LHCN-M2 (cell line): ENCODE measurements at regions not wholly inside any gene's neighbourhood (a gene's known extent, or its start where the extent isn't known, plus 50 kb on each side); places are given as distances from the start of the nearest gene placed in this dataset.
A peak's percentile ranks its signal among the peaks of the same experiment; 100 is the strongest.

Source experiments
- DNase-seq: peaks from one replicate; pipeline ENCODE4 v3.0.0-alpha.2; 2012; ENCODE audit warnings: low read depth

DNA sequence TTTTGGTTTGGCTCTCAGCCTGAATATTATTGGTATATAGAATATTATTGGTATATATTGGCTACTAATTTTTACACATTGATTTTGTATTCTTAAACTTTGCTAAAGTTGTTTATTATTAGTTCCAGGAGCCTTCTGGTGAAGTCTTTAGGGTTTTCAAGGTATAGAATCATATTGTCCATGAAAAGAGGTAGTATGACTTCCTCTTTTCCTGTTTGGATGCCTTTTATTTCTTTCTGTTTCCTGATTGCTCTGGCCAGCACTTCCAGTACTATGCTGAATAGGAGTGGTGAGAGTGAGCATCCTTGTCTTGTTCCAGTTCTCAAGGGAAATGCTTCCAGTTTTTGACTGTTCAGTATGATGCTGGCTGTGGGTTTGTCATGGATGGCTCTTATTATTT, 107.3 kb upstream of the LIPC start:
- no peak for DNase-seq

DNA sequence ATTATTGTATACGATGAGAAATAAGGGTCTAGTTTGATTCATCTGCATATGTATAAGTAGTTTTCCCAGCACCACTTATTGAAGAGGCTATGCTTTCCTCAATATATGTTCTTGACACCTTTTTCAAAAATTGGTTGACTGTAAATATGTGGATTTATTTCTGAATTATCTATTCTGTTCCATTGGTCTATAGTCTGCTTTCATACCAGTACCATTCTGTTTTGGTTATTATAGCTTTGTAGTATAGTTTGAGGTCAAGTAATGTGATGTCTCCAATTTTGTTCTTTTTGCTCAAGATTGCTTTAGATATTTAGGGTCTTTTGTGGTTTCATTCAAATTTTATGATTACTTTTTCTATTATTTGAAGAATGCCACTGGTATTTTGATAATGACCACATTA, 103.8 kb upstream of the LIPC start:
- DNase-seq = no peak

DNA sequence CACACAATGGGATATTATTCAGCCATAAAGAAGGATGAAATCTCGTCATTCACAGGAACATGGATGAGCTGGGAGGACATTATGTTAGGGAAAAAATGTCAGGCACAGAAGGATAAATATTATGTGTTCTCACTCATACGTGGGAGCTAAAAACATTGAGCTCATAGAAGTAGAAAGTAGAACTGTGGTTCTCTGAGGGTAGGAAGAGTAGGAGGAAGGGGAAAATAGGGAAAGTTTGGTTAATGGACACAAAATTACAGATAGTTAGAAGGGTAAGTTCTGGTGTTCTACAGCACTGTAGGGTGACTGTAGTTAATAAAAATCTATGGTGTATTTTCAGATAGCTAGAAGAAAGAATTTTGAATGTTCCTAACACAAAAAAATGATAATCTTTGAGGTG, 102.6 kb upstream of the LIPC start:
- DNase-seq = no peak

DNA sequence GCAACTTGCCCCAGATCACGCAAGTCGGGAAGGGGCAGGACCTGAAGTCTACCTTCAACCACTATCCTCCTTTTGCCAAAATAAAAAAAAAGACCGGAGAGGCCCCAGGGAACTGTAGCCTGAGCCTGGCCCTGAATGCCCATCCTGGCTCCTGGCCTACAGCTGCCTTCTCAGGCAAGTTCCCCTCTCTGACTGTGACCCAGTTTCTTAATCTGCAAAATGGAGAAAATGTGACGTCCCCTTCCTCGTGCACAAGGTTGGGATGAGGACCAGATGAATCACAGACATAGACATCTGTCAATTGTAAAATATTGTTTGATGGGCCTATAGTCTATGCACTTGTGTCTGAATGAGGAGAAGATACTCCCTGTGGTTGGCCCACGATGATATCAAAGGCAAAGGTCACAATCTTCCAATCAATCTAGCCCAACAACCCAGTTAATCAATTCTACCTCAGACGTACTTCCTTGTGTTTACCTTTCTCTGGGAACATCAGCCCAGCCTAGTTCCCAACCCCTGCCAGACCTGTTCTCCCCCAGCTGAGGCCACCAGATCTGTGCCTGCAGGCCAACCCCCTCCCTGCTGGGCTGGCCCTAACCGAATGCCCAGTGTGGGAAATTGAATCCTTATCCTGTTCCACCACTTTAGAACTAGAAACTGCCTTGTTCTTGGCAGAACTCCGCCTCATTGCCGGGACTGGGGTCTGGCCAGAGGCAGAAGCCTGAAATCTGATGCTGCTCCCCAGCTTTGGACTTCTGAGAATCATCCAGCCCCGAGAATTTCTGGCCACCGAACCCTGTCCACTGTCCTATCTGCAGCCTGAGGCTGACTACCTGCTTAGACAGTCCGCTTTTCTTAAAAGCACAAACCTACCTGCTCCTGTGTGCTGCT, 101.8 kb upstream of the LIPC start:
- no peak for DNase-seq

GRCh38 chr15:58330741-58331559, 100.8 kb upstream of the LIPC start:
- DNase-seq = no peak

DNA sequence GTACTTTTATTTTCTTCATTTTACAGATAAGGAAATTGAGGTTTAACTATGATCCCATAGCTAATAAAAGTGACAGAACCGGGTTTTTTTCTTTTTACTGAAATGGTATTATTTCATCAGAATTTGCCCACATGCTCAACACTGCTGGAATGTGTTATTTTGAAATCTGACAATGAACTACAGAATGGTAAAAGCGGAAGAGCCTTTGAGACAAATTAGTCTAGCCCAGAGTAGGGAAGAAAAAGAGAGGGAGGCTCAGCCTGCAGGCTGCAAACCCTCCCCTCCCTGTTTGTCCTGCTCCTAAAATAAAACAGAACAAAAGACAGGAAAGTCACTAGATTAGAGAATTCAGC, 100.3 kb upstream of the LIPC start:
- no peak for DNase-seq

DNA sequence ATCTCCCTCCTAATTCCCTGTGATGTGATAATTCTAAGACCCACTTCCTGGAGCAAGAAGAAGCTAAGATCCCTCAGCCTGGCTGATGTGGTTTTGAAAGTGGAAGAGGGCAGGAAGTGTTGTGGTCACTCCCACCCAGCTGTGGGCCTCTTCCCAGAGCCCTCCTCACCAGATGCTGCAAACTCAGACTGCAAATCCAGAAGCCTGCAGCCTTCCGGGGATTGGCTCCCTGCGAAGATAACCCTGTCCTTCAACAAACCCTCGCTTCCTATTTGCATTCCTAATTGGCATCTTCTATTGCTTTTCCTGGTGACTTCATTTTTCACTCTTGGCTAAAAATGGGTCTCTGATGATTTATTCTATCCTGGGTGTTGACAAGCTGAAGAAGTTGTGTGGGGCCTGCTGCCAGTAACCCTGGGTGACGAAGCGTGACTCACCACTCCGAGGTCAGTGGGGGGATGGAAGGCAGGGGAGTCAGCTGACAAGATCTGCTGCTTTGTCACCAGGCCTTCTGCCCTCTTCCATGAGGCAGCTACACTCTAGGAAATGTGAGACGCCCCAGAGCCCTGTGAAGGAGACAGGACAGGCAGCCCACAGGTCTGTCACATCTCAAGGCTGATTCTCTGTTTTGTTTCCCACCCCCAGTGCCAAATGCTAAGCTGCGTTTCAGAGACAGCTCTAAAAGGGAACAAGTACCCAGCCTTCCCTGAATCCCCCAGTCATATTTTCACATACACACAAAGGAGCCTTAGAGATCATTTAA, 99.7 kb upstream of the LIPC start:
- peak; percentile 100 for DNase-seq

DNA sequence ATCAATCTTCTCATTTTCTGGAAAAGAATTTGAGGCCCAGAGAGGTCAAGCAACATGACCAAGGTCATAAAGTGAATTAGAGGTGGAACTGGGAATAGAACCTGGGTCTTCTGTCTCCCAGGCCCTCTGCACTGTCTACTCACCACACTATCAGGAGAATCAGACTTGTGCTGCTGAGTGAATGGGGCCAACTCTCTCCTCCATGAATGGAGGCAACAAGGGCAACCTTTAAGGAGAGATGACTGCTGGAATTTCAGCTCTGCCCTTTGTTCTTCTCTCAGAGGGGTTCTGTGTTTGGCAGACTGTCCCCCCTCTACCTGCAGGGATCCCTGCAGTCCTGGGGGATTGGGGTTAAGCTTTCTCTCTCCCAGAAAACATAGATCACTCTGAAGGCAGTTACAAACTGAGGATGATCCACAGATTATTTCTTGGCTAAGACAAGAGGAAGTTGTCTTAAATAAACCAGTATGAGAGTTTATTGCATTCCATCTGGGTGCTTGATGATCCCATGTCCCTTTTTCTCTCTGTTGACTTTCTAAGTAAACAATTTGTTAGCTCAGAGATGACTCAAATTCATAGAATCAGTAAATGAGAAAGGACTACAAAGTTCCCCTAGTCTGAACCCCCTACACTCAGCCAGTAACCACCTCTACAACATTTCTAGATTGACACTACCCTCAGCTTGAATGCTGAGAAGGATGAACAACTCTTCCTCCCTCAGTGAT, 99.0 kb upstream of the LIPC start:
- DNase-seq = peak; percentile 65

DNA sequence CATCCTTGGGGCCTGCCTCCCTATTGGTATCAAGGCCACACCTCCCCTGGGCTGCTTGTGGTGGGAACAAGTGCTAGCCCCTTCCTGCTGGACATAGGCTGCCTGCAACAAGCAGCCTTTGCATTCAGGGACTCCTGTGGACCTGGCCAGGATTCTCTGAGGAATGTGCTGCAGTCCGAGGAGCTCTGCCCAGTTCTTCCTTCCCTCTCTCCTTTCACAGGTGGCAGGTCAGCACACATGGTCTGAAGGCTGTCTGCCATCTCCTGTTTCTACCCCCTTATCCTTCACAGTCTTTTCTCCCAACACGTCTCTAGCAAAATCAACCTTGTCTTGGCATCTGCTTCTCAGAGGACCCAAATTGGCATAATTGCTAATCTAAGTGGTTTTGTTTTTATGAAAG, 97.0 kb upstream of the LIPC start:
- no peak for DNase-seq

GRCh38 chr15:58336161-58336560, 95.6 kb upstream of the LIPC start:
- no peak for DNase-seq

GRCh38 chr15:58340176-58340575, 91.6 kb upstream of the LIPC start:
- peak; percentile 54 for DNase-seq

DNA sequence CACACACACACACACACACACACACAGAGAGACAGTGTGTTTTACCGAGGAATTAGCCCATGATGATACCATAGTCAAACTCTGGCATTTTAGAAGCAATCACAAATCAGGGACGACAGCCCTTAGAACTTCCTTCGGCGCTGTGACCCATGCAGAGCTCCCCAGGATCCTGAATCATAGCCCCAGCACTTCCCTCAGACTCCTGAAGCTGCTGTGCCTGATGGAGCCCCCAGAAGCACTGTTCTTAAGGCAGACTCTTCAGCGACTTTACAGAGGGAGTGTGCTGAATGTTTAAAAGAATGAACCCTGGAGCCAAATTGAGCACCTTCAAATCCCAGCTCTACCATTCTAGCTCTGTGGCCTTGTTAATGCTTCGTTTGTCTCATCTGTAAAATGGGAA, 89.3 kb upstream of the LIPC start:
- no peak for DNase-seq

DNA sequence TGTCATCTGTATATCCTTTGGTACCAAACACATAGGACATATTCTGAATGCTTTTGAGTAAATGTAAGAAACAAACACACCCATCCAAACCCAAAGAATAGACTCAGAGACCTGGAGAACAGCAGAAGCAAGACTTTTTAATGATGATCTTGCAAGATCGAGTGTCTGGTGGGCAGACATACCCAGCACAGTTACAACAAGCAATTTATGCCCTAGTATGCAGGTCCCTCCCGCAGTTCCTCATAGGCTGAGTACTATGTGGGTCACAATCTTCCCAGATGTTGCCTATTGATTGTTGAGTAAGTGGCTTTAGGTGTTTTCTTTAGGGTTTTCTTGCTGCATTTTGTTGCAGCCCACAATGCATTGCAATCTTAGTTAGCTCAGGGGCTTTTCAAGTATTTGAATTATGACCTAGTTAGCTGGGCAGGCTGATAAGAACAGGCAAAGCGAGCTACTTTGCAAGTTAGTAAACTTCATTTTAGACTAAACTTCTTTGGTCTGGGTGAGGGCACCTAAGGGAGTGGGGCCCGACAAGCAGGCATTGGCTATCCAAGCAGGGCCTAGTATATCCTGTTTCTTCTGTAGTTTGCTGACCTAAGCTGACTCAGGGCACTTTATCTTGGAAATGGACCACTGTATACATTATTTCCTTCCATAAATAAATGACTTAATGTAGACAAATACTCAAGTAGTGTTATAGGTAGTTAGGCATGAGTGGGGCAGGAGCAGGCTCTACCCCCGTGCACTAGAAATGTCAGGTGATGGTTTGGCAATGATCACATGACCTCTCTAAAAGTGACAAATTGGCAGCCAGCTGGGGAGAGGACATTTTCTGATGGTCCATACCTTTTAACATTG, 87.3 kb upstream of the LIPC start:
- DNase-seq = no peak

DNA sequence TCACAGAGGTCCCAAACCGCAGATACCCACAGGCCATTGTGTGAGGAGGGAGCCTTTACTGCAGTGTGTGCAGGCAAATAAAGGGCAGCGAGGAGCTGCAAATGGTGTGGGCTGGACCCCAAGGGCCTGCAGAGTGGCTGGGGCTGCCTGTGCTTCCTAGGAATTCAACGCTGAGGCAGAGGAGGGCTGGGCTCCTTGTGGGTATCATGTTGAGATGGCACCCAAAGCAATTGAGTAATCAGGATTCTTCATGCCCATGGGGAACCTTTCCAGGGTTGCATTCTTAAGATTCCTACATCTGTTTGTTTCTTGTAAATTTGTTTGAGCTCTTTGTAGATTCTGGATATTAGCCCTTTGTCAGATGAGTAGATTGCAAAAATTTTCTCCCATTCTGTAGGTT, 85.4 kb upstream of the LIPC start:
- peak; percentile 73 for DNase-seq

GRCh38 chr15:58348095-58348812, 83.5 kb upstream of the LIPC start:
- peak; percentile 76 for DNase-seq

- DNase-seq = peak; percentile 74
Measured at GRCh38 chr15:58352026-58352929, 79.5 kb upstream of the LIPC start.

- DNase-seq = peak; percentile 34
Measured at GRCh38 chr15:58355382-58355971, 76.3 kb upstream of the LIPC start.

GRCh38 chr15:58355973-58356372, 75.8 kb upstream of the LIPC start:
- no peak for DNase-seq
